DOHH2 (cell line): ENCODE measurements at regions not wholly inside any gene's neighbourhood (a gene's known extent, or its start where the extent isn't known, plus 50 kb on each side); places are given as distances from the start of the nearest gene placed in this dataset.

Experiments
- H3F3A ChIP-seq: fragments of 200-600 bp; sonication (generic), shearing (Covaris generic); 2 replicates; pipeline ENCODE4 v1.6.0; 2016; ENCODE audit warnings: antibody characterized with exemption, mild to moderate bottlenecking; ENCODE audit not compliant: control insufficient read depth, insufficient read depth
- H3K27ac ChIP-seq: fragments of 200-600 bp; sonication (generic); 2 replicates; pipeline ENCODE4 v1.5.1; 2014; ENCODE audit warnings: low read depth, mild to moderate bottlenecking, low read length, moderate library complexity
- H3K27me3 ChIP-seq: fragments of 200-600 bp; sonication (generic); 2 replicates; pipeline ENCODE4 v1.6.1; 2014; ENCODE audit warnings: mild to moderate bottlenecking, low read length, mixed read lengths; ENCODE audit not compliant: control insufficient read depth
- H3K36me3 ChIP-seq: fragments of 200-600 bp; sonication (generic); 2 replicates; pipeline ENCODE4 v1.6.1; 2014; ENCODE audit warnings: mild to moderate bottlenecking, low read length, moderate library complexity, mixed read lengths; ENCODE audit not compliant: control insufficient read depth
- H3K4me1 ChIP-seq: fragments of 200-600 bp; sonication (generic); 2 replicates; pipeline ENCODE4 v1.6.1; 2014; ENCODE audit warnings: mild to moderate bottlenecking, low read length, mixed read lengths; ENCODE audit not compliant: control insufficient read depth
- H3K4me2 ChIP-seq: fragments of 200-600 bp; sonication (generic); 2 replicates; pipeline ENCODE4 v1.6.0; 2014; ENCODE audit warnings: mild to moderate bottlenecking, low read length, moderate library complexity
- H3K4me3 ChIP-seq: fragments of 200-600 bp; sonication (generic); 2 replicates; pipeline ENCODE4 v1.5.1; 2014; ENCODE audit warnings: mild to moderate bottlenecking, low read length, mixed read lengths
- H3K79me2 ChIP-seq: fragments of 200-600 bp; sonication (generic); 2 replicates; pipeline ENCODE4 v1.6.1; 2014; ENCODE audit warnings: mild to moderate bottlenecking, low read length, mixed read lengths; ENCODE audit not compliant: control insufficient read depth
- H3K9me2 ChIP-seq: fragments of 200-600 bp; sonication (generic); replicated peaks from 2 replicates; pipeline ENCODE4 v1.6.1; 2014; ENCODE audit warnings: mild to moderate bottlenecking, low read length, mixed read lengths; ENCODE audit not compliant: control insufficient read depth
- H3K9me3 ChIP-seq: fragments of 200-600 bp; sonication (generic); 2 replicates; pipeline ENCODE4 v1.6.1; 2014; ENCODE audit warnings: antibody characterized with exemption, low read length, mixed read lengths; ENCODE audit not compliant: control insufficient read depth, insufficient read depth
- H4K20me1 ChIP-seq: fragments of 200-600 bp; sonication (generic); 2 replicates; pipeline ENCODE4 v1.6.0; 2014; ENCODE audit warnings: low read depth, mild to moderate bottlenecking, antibody characterized with exemption, low read length, moderate library complexity; ENCODE audit not compliant: control insufficient read depth, insufficient read depth
- EZH2phosphoT487 ChIP-seq: fragments of 200-600 bp; sonication (generic); IDR thresholded peaks from 2 replicates; pipeline ENCODE4 v1.6.1; 2017; ENCODE audit warnings: borderline replicate concordance, mild to moderate bottlenecking, antibody characterized with exemption, low read length, moderate library complexity, mixed read lengths
- TF ChIP-seq, protein P1 (sequence below): fragments of 200-600 bp; sonication (generic); IDR thresholded peaks from one replicate; pipeline ENCODE4 v1.5.1; 2014; ENCODE audit warnings: antibody characterized with exemption, mild to moderate bottlenecking, low read depth, low read length; ENCODE audit not compliant: poor library complexity, severe bottlenecking

DNA sequence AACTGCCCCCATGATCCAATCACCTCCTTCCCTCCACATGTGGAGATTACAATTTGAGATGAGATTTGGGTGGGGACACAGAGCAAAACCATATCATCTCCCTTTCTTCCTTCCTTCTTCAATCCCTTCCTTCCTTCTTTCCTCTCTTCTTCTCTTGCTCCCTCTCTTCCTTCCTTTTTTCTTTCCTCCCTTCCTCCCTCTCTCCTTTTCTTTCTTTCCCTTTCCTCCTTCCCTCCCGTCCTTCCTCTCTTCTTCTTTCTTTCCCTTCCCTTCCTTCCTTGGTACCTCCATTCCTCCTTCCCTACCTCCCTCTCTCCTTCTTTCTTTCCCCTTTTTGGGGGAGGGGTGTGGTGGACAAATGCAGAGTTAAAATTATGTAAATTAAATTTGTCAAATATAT, 145.1 kb downstream of the TSHZ3 start:
- no peak overlapping the region for H3K4me2 ChIP-seq

DNA sequence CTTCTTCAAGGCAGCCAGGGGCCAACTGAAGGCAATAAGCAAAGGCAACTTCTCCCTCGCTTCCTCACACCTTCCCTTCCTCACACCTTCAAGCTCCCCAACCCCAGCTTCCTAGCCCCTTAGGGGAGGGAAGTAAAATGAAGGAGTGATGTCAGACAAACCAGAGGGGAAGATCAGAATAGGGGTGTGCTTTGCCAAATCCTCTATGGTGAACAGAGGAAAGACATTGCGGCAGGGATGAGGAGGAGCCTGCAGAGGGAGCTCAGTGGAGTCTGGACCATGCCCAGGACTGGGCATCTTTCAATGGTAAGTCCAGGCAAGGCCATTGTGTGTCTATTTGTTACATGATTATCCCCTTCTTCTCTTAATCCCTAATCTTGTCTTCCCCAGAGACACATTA, 164.0 kb downstream of the TSHZ3 start:
- no peaks in the 10 kb centered on the region for H3F3A ChIP-seq
- H4K20me1 ChIP-seq, result no peaks in the 10 kb centered on the region
- H3K4me3 ChIP-seq, result no peak overlapping the region
- no peaks in the 10 kb centered on the region for H3K4me1 ChIP-seq
- H3K9me3 ChIP-seq, result no peaks in the 10 kb centered on the region
- H3K27me3 ChIP-seq, result no peaks in the 10 kb centered on the region
- no peaks in the 10 kb centered on the region for H3K9me2 ChIP-seq
- H3K36me3 ChIP-seq, result no peaks in the 10 kb centered on the region
- H3K79me2 ChIP-seq, result no peaks in the 10 kb centered on the region
- H3K27ac ChIP-seq, result no peak overlapping the region
- no peak overlapping the region for H3K4me2 ChIP-seq
- TF ChIP-seq, protein P1, sequence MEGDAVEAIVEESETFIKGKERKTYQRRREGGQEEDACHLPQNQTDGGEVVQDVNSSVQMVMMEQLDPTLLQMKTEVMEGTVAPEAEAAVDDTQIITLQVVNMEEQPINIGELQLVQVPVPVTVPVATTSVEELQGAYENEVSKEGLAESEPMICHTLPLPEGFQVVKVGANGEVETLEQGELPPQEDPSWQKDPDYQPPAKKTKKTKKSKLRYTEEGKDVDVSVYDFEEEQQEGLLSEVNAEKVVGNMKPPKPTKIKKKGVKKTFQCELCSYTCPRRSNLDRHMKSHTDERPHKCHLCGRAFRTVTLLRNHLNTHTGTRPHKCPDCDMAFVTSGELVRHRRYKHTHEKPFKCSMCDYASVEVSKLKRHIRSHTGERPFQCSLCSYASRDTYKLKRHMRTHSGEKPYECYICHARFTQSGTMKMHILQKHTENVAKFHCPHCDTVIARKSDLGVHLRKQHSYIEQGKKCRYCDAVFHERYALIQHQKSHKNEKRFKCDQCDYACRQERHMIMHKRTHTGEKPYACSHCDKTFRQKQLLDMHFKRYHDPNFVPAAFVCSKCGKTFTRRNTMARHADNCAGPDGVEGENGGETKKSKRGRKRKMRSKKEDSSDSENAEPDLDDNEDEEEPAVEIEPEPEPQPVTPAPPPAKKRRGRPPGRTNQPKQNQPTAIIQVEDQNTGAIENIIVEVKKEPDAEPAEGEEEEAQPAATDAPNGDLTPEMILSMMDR, result no peak
- TF ChIP-seq EZH2phosphoT487, result no peak

More for the DNA sequence above, 145.1 kb downstream of the TSHZ3 start:
- no peaks in the 10 kb centered on the region for H3K36me3 ChIP-seq
- H3K27ac ChIP-seq, result no peak overlapping the region
- H3K4me3 ChIP-seq, result no peak overlapping the region
- H3F3A ChIP-seq, result no peaks in the 10 kb centered on the region
- H4K20me1 ChIP-seq, result no peaks in the 10 kb centered on the region
- TF ChIP-seq, protein P1, result no peak
- TF ChIP-seq EZH2phosphoT487, result no peak
- H3K4me1 ChIP-seq, result no peaks in the 10 kb centered on the region
- H3K9me2 ChIP-seq, result no peaks in the 10 kb centered on the region
- no peaks in the 10 kb centered on the region for H3K79me2 ChIP-seq
- no peaks in the 10 kb centered on the region for H3K27me3 ChIP-seq
- no peaks in the 10 kb centered on the region; the same call in 1 of the 2 replicates for H3K9me3 ChIP-seq

DNA sequence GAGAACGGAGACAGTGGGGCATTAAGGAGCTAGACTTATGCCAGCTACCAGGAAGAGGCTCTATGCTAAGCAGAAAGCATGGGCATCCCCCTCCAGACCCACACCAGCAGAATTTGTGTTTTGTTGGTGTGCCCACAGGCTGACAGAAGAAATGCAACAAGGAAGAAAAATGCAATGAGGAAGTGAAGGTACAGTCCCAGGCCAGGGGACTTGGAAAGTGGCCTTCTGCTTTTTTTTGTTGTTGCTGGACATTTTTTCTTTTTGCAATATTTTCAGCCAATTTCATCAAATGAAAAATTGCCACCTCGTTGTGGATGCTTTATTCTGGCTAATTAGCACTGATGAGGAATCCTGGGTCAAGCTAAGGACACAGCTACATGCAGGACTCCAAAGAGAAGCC, 167.7 kb downstream of the TSHZ3 start:
- no peaks in the 10 kb centered on the region for H3K27me3 ChIP-seq
- H3K27ac ChIP-seq, result no peak overlapping the region
- H3F3A ChIP-seq, result no peaks in the 10 kb centered on the region
- H3K4me2 ChIP-seq, result no peak overlapping the region
- TF ChIP-seq, protein P1, result no peak
- no peak for TF ChIP-seq EZH2phosphoT487
- no peaks in the 10 kb centered on the region for H3K79me2 ChIP-seq
- no peaks in the 10 kb centered on the region for H3K36me3 ChIP-seq
- no peaks in the 10 kb centered on the region; the same call in 1 of the 2 replicates for H3K9me3 ChIP-seq
- no peaks in the 10 kb centered on the region for H4K20me1 ChIP-seq
- H3K9me2 ChIP-seq, result no peaks in the 10 kb centered on the region
- H3K4me3 ChIP-seq, result no peak overlapping the region
- H3K4me1 ChIP-seq, result no peaks in the 10 kb centered on the region
